ENCODE measurements at regions not wholly inside any gene's neighbourhood (a gene's known extent, or its start where the extent isn't known, plus 50 kb on each side); places are given as distances from the start of the nearest gene placed in this dataset.

- Histone ChIP-seq H3K9me3 (ENCODE audit: insufficient read depth, low read length) (no peaks in the 10 kb centered on the region), H3K27me3 (ENCODE audit: low read depth, low read length) (no peaks in the 10 kb centered on the region), H3K4me3 (ENCODE audit: low read length) (no peak overlapping the region), H3K9ac (ENCODE audit: low read length) (no peak overlapping the region), H3K4me2 (ENCODE audit: low read length) (no peak overlapping the region), H3K79me2 (ENCODE audit: low read length) (no peaks in the 10 kb centered on the region), H4K20me1 (ENCODE audit: insufficient read depth, low read length) (no peaks in the 10 kb centered on the region), H2AFZ (ENCODE audit: low read depth, low read length) (no peak overlapping the region), H3K4me1 (ENCODE audit: low read length) (no peaks in the 10 kb centered on the region), H3K27ac (ENCODE audit: low read length) (no peak overlapping the region), H3K36me3 (replicated peaks; ENCODE audit: low read depth, low read length) (no peaks in the 10 kb centered on the region)
- TF ChIP-seq CTCF (IDR thresholded peaks at IDR 0.05; ENCODE audit: low read depth, low read length) (no peak), EZH2phosphoT487 (IDR thresholded peaks at IDR 0.05; ENCODE audit: low read depth) (no peak)
These were observed 508.8 kb downstream of the TYW1 start for GRCh38 chr7:67505449-67505848.

GRCh38 chr7:67512481-67512880, 515.8 kb downstream of the TYW1 start:
- no peaks in the 10 kb centered on the region for H3K79me2 ChIP-seq (ENCODE audit: low read length)
- H4K20me1 ChIP-seq (ENCODE audit: insufficient read depth, low read length) = no peaks in the 10 kb centered on the region
- H3K4me1 ChIP-seq (ENCODE audit: low read length) = no peaks in the 10 kb centered on the region
- no peaks in the 10 kb centered on the region for H3K9me3 ChIP-seq (ENCODE audit: insufficient read depth, low read length)
- H3K4me3 ChIP-seq (ENCODE audit: low read length) = no peak overlapping the region
- H3K9ac ChIP-seq (ENCODE audit: low read length) = no peak overlapping the region
- no peaks in the 10 kb centered on the region for H3K36me3 ChIP-seq (replicated peaks; ENCODE audit: low read depth, low read length)
- no peak overlapping the region for H3K4me2 ChIP-seq (ENCODE audit: low read length)
- no peak overlapping the region for H3K27ac ChIP-seq (ENCODE audit: low read length)
- H2AFZ ChIP-seq (ENCODE audit: low read depth, low read length) = no peak overlapping the region
- TF ChIP-seq CTCF (IDR thresholded peaks at IDR 0.05; ENCODE audit: low read depth, low read length) = no peak
- no peak for TF ChIP-seq EZH2phosphoT487 (IDR thresholded peaks at IDR 0.05; ENCODE audit: low read depth)
- H3K27me3 ChIP-seq (ENCODE audit: low read depth, low read length) = no peaks in the 10 kb centered on the region

- Histone ChIP-seq H3K9me3 (ENCODE audit: insufficient read depth, low read length) (no peaks in the 10 kb centered on the region), H3K4me1 (ENCODE audit: low read length) (no peaks in the 10 kb centered on the region), H3K27me3 (ENCODE audit: low read depth, low read length) (no peaks in the 10 kb centered on the region), H3K27ac (ENCODE audit: low read length) (no peak overlapping the region), H3K4me3 (ENCODE audit: low read length) (no peak overlapping the region), H3K4me2 (ENCODE audit: low read length) (no peak overlapping the region), H3K9ac (ENCODE audit: low read length) (no peak overlapping the region), H4K20me1 (ENCODE audit: insufficient read depth, low read length) (no peaks in the 10 kb centered on the region), H2AFZ (ENCODE audit: low read depth, low read length) (no peak overlapping the region), H3K36me3 (replicated peaks; ENCODE audit: low read depth, low read length) (no peaks in the 10 kb centered on the region), H3K79me2 (ENCODE audit: low read length) (no peaks in the 10 kb centered on the region)
- TF ChIP-seq EZH2phosphoT487 (IDR thresholded peaks at IDR 0.05; ENCODE audit: low read depth) (no peak), CTCF (IDR thresholded peaks at IDR 0.05; ENCODE audit: low read depth, low read length) (no peak)
These were observed 521.9 kb downstream of the TYW1 start for GRCh38 chr7:67518580-67518979.

- H3K4me3 ChIP-seq (ENCODE audit: low read length) = no peak overlapping the region
- H3K27ac ChIP-seq (ENCODE audit: low read length) = no peak overlapping the region
- no peak overlapping the region for H2AFZ ChIP-seq (ENCODE audit: low read depth, low read length)
- H3K9me3 ChIP-seq (ENCODE audit: insufficient read depth, low read length) = no peaks in the 10 kb centered on the region
- no peaks in the 10 kb centered on the region for H3K4me1 ChIP-seq (ENCODE audit: low read length)
- TF ChIP-seq CTCF (IDR thresholded peaks at IDR 0.05; ENCODE audit: low read depth, low read length) (no peak), EZH2phosphoT487 (IDR thresholded peaks at IDR 0.05; ENCODE audit: low read depth) (no peak)
- H3K4me2 ChIP-seq (ENCODE audit: low read length) = no peak overlapping the region
- H3K27me3 ChIP-seq (ENCODE audit: low read depth, low read length) = no peaks in the 10 kb centered on the region
- no peaks in the 10 kb centered on the region for H3K79me2 ChIP-seq (ENCODE audit: low read length)
- H4K20me1 ChIP-seq (ENCODE audit: insufficient read depth, low read length) = no peaks in the 10 kb centered on the region
- H3K9ac ChIP-seq (ENCODE audit: low read length) = no peak overlapping the region
- no peaks in the 10 kb centered on the region for H3K36me3 ChIP-seq (replicated peaks; ENCODE audit: low read depth, low read length)
These were observed 522.5 kb downstream of the TYW1 start for GRCh38 chr7:67519171-67519570.

All from OCI-LY3 (cell line).